ENCODE measurements at regions not wholly inside any gene's neighbourhood (a gene's known extent, or its start where the extent isn't known, plus 50 kb on each side); places are given as distances from the start of the nearest gene placed in this dataset.
"Not testable (repeated sequence)": the region's sequence is repeated elsewhere in the genome, so short reads cannot be mapped to it uniquely, and the experiment has no call there.

DNA sequence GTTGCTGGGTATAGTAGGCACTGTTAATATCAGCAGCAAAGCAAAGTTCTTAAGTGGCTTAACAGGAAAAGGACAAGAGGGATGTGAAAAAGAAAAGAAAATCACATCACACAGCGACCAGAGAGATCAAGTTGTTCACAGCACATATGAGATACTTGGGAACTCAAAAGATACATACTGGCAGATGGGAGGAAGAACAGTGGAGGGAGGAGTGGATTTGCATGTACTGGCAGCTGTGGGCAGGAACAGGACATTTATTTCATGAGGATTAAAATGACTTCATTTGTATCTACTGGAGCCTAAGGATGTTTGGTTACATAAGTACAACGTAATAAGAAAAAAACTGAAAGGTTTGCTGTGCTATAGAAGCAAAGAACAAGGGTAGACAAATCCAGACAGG is 136.5 kb upstream of the IFNG-AS1 start:
- no peak for DNase-seq

GRCh38 chr12:67853204-67853603 is 136.0 kb upstream of the IFNG-AS1 start:
- no peak for DNase-seq

DNA sequence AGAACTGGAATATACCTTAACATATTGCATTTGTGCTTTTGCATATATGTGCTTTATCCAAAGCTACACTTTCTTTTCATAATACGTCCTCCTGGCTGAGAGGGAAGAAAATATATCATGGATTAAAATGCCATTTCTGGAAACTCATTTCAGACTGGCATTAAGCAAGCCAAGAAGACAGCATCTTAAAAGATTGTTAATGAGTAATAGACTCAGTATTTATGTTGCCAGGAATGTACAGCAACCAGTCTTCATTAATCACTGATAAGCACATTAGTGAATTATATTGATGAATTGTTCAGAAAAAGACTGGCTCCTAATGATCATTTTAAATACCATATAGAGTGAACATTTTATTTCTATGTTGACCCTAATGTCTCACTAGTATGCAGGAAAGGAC is 134.9 kb upstream of the IFNG-AS1 start:
- DNase-seq = no peak

DNA sequence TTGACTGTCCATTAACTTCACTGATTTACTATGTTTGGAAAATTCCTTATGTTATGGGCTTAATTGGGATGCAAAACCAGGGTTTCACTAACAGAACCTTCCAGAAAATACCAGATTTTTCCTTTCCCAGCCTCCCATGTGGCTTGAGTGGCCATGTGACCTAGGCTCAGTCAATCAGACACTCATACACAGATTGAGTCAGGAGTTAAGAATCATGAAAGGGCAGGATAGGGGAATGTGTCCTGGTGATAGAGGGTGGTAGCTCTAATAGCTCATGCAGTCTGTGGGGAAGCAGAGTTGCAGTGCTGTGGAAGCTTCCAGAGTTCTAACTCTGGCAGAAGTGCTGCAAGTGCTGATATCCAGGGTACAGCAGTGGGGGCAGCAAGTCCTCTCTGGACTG is 134.1 kb upstream of the IFNG-AS1 start:
- no peak for DNase-seq

- DNase-seq = no peak
These were observed 118.0 kb upstream of the IFNG-AS1 start for GRCh38 chr12:67871231-67871630.

DNA sequence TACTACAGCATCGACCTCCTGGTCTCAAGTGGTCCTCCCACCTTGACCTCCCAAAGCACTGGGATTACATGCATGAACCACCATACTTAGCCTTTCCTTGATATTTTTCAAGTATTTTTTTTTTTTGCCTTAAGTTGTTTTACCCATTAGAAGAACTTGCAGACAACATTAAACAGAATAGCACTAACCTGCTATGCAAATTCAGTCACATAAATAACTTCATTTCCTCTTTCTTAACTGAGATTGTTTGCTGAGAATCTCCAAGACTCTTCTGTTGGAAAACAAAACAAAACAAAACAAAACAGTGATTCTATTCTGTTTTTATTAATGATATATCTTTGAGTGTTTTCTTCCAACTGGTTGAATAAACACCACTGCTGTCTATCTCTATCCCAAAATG is 115.9 kb upstream of the IFNG-AS1 start:
- no peak for DNase-seq

DNA sequence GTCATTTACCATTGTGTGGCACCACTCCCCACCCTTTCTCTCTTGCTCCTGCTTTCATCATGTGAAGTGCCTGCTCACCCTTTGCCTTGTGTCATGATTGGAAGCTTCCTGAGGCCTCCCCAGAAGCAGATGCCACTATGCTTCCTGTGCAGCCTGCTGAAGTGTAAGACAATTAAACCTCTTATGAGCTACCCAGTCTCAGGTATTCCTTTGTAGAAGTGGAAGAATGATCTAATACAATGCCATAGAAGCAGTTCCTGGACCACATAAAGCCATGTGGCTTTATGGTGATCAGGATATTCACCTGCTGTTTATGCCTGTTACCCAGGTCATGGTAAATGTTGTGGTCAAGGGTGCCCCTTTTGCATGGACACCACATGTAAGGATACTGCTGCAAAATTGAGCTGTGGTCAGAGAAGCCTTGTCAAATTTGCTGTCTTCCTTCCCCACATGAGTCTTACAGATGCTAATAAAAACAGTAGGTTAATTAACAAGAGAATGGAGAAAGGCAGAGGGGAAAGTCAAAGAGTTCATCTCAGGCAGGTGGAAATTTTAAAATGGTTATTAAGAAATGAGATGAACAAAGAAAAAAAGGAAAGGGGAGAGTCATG is 112.8 kb upstream of the IFNG-AS1 start:
- no peak for DNase-seq

DNA sequence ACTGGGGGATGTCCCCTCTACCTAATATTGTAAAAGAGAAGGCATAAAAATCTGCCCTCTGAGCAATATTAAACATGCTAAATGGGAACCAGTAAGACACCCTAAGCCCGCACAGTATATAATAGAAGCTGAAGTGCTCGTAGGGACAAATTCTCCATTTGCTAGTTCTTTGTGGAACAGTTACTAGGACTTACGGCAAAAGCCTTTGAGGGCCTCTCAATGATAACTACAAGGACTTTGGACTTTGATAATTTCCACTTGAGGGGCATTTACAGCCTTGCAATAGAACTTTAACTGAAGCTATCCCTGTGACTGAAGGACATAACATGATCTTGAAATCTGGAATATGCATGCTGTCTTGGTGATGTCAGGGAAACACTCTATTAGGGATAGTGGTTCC is 111.5 kb upstream of the IFNG-AS1 start:
- no peak for DNase-seq

- no peak for DNase-seq
These were observed 109.3 kb upstream of the IFNG-AS1 start for GRCh38 chr12:67879937-67880336.

DNA sequence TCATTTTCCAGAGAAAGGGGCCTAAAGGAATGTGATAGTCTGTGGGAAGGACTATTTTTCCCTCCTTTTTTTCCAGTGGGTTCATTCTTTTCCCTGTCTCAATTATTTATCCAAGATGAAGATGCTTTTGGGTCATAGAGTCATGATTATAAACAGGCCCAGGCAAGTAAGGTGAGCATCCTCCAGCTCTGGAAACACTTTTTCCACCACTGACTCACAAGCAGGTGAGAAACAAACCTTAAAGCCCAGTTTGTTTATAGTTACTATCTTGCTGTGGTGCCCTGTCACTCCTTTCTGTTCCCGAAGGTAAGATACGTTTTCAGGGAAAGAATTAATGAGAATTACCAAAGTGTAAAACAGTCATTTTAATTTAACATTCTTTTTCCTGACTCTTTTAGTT is 107.7 kb upstream of the IFNG-AS1 start:
- DNase-seq = no peak

DNA sequence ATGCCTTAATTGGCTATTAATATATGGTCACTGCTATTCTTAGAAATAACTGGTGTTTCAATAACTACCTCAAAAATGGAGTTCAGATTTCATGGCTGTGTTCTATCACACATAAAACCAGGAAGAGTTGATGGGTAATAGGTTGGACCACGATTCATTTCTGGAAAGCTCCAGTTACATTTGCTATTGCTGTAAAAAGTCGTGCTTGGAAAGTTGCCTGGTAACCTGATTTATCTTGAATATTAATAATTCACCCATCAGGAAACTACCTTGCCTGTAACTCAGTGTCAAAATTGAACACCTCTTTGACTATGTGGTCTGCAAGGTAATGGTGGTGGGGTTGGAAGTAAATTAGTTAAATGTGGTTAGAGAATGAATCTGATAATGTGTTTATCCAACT is 104.7 kb upstream of the IFNG-AS1 start:
- no peak for DNase-seq

DNA sequence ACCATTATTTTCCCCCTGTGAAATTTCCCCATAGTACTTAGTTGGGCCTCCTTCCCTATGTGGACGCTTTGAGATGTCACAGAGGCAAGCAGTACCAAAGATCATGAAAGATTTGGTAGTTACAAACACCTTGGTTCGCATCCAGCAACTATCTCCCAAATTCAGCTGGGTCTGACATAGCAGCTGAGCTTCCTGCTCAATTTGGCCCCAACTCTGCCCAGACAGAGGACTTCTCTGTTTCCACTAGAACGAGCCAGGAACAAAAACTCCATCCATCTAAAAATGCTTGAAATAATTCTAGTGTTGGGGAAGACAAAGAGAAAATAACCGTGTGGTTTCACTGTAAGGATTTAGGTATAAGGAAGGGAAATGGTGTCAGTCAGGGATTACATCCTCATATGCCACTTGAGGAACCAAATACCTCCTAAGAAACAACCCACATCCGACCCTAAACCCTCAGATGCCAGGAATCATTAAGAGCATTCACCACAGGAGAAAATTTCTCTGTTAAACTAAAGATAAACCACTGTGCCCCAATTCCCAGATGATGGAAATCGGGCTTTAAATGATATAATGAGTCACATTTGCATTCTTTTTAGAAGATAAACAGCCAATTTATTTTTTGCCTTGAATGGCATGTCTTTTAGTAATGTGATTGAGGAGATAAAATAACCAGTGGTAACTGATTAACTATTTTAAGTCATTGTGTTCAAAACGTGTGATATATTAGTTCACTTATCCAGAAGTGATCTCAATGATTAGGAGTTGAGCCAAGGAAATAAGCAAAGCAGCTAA is 103.7 kb upstream of the IFNG-AS1 start:
- no peak for DNase-seq

GRCh38 chr12:67887065-67887464 is 102.2 kb upstream of the IFNG-AS1 start:
- DNase-seq = no peak

- no peak for DNase-seq
These were observed 99.3 kb upstream of the IFNG-AS1 start for GRCh38 chr12:67889931-67890330.

DNA sequence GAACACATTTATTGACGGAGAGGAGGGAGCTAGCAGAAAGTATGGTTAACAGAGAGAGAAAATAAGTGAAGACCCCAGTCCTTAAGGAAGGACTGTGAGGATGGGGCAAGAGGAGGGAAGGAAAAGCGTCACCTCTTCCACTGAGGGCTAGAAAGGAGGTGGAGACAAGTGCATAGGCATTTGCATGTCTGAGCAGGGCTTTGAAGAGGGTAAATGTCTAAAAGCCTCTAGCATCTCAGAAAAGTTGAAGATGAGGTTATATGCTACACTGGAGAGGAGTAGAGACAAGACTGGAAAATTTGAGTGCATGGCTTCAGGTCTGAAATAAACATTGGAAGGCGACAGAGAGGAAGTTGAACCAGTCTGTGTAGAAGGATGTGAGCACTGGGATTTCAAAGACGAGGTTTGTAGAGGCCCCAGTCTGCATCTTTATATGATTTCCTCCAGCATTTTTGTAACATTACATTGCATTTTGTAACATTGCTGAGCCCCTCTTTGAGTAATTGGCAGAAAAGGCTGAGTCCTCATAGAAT is 98.5 kb upstream of the IFNG-AS1 start:
- DNase-seq = no peak

DNA sequence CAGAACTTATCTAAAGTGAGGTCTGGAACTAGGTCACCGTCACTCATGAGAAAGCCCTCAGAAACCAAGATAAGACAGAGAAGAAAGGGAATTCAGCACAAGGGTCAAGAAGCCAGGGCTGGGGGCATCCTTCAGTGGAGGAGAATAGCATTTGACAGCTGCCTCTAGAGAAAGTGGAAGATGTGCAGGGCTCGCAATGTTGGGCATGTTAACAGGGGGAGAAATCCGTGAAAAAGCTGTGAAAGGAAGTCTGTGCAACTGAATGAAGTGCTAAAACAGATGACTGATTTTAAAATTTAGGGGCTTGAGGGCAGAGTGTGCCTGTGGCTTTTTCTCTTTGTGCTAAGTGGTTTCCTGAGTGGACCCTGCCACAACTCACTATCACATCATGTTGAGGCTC is 97.7 kb upstream of the IFNG-AS1 start:
- DNase-seq = no peak

DNA sequence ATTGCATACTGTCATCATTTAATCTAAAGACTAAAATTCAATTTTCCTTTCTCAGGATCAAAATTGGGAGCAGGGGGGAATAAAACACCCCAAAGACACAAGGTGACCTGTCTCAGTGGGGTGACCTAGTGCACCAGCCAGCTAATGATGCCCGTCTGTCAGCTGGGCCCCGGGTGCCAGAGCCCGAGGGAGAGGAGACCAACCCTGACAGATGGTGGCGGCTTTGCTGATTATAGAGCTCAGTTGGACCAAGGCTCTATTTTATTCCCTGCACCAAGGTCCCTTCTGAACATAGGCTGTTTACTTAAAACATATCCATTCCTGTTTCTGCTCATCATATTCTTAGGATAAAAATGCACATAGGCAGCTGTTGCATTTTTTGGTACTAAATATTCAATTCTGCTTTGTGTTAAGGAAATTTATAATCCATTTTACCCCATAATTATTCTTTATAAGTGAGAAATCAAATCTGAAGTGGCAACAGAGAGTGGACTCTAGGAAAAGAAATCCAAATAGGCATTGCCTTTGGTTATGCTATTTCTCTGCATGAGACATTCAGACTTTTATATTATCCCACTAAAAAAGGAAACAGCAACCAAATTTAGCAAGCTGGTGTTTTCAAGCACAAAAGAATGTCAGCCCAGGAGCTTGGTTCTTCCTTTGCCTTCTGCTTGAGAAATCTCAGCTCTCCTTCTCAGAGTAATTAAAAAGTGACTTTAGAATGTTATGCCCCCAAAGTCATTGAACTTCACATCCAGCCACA is 96.8 kb upstream of the IFNG-AS1 start:
- DNase-seq = no peak

DNA sequence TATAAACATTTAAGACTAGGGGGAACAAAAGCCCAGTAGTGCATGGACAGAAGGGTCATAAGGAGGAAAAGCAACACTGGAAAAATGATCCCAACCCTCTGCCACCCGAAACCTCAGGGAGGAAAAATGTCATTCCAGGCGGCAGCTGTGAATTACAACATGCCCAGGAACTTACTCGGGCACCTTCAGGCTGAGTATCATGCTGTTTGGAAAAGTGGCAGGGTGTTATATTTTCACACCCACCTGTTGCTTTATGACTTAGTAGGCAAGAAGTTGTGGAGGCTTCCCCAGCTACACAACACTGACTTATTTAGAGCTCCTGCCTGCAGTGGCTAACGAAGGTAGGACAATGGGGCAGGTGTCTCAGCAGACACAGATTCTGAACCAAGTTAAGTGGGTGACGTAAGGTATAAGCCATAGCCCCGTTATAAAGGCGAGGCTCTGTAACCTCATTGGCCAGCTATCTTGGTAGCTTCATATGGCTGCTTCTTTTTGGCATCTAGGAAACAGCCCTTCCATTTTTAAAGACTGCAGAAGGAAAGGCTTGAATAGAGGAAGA is 96.1 kb upstream of the IFNG-AS1 start:
- DNase-seq = no peak

- not testable (repeated sequence) for DNase-seq
These were observed 88.8 kb upstream of the IFNG-AS1 start for GRCh38 chr12:67900418-67900817.

GRCh38 chr12:67909091-67909531 is 80.1 kb upstream of the IFNG-AS1 start:
- peak; percentile 49 for DNase-seq

DNA sequence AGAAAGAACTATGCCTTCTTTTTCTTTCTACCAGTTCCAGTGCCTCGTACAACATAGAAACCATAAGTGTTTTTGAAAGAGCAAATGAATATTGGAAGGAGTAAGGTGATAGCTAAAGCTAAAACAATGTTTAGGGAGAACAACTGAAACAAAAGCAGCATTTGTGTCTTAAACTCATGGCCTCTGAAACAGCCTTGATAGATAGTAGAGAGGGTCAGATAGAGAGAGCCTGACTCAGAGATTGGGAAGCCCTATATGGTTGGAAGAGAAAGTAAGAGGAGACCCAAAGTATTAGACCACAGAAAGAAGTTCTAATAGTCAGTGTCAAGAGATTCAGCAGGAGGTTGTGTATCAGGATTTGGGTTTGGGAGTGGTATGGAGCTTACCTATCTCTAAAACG is 79.6 kb upstream of the IFNG-AS1 start:
- no peak for DNase-seq

DNA sequence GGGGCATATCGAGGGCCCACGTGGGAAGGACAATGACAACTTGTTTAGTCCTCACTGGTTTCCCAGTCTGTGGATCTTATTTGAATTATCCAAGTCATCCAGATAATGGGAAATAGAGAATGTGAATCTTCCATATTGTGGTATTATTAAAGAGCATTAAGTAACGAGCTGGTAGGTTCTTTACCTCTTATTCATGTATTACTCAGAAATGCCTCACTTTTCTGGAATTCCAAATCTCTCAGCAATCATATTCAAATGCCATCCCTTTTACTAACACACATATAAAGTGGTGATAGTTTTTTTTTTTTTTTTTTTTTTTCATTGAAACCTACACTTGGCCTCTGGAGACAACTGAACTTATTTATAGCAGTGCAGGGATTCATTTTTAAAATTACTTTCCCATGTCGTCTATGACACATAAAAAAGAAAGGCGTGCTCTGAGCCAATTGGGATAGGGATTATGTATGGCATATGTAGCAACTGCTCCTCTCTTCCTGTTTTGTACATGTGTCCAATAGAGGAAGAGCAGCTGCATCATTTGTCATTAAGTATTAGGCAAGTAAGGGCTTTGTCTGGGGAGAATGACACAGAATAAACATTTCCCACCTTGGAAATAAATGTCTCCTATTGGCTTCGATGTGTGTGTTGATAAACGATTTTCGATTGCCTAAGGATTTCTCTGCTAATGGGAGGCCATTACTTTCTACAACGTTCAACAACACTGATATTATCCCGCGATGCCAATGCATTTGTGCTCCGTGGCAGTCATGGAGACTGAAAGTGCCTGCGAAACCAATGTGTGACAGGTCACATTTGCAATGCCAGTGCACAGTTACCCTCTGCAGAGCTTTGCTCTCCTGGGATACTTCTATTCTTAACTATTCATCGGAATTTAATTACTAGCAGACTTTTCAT is 78.6 kb upstream of the IFNG-AS1 start:
- DNase-seq = peak; percentile 97
